Caco-2 (cell line): ENCODE measurements at regions not wholly inside any gene's neighbourhood (a gene's known extent, or its start where the extent isn't known, plus 50 kb on each side); places are given as distances from the start of the nearest gene placed in this dataset.

ENCODE experiments used
- BruUV-seq: library from RNA; stranded (reverse); fragments of 400-500 nt; replicated peaks from 2 replicates; lab custom pipeline; 2021; lab: Mats Ljungman, UMichigan
- CTCF ChIA-PET: fragments of 300-600 bp; sonication (Branson Sonifier 250); formaldehyde crosslinking; loops from one replicate; lab custom pipeline; 2022; ENCODE audit warnings: antibody characterized with exemption; lab: Charles Lee
- POLR2A ChIA-PET: fragments of 300-600 bp; sonication (Branson Sonifier 250); formaldehyde crosslinking; loops from one replicate; lab custom pipeline; 2022; ENCODE audit warnings: antibody characterized with exemption; lab: Charles Lee
- DNase-seq, 2 experiments: peaks; one replicate each; pipeline versions ENCODE4 v3.0.0 to v3.0.0-alpha.2; 2020 to 2022
- H3K27me3 ChIP-seq: replicated peaks from 2 replicates; pipeline ENCODE4 v1.6.0; 2011; ENCODE audit warnings: low read length; ENCODE audit not compliant: control insufficient read depth, insufficient read depth
- H3K36me3 ChIP-seq: 2 replicates; pipeline ENCODE4 v1.5.1; 2011; ENCODE audit warnings: low read length; ENCODE audit not compliant: control insufficient read depth, insufficient read depth
- H3K4me1 ChIP-seq: fragments of 250-450 bp; sonication (Bioruptor Pico); 2 replicates; pipeline ENCODE4 v1.5.1; 2020; ENCODE audit warnings: mild to moderate bottlenecking
- H3K4me3 ChIP-seq: 2 replicates; pipeline ENCODE4 v1.5.1; 2011; ENCODE audit warnings: low read depth, mild to moderate bottlenecking, control low read depth, low read length
- H3K9me3 ChIP-seq: fragments of 250-450 bp; sonication (Bioruptor Pico); 2 replicates; pipeline ENCODE4 v1.5.1; 2020; ENCODE audit warnings: mild to moderate bottlenecking, moderate library complexity
- H3K27ac Mint-ChIP-seq: one replicate; pipeline ENCODE4 v1.8.0; 2022; ENCODE audit warnings: mixed read lengths; ENCODE audit not compliant: unreplicated experiment
- H3K27me3 Mint-ChIP-seq: one replicate; pipeline ENCODE4 v1.8.0; 2022; ENCODE audit warnings: mixed read lengths; ENCODE audit not compliant: insufficient read depth, unreplicated experiment
- H3K36me3 Mint-ChIP-seq: one replicate; pipeline ENCODE4 v1.8.0; 2022; ENCODE audit warnings: mild to moderate bottlenecking, mixed read lengths; ENCODE audit not compliant: insufficient read depth, unreplicated experiment
- H3K4me1 Mint-ChIP-seq: one replicate; pipeline ENCODE4 v1.8.0; 2022; ENCODE audit warnings: low read depth, mixed read lengths; ENCODE audit not compliant: unreplicated experiment
- H3K4me3 Mint-ChIP-seq: one replicate; pipeline ENCODE4 v1.8.0; 2022; ENCODE audit warnings: mild to moderate bottlenecking, moderate library complexity, mixed read lengths; ENCODE audit not compliant: unreplicated experiment
- H3K9me3 Mint-ChIP-seq: one replicate; pipeline ENCODE4 v1.8.0; 2022; ENCODE audit warnings: mixed read lengths; ENCODE audit not compliant: unreplicated experiment
- intact Hi-C: fragments of 100-400 bp; cut with micrococcal nuclease; formaldehyde crosslinking; loops from one replicate; pipeline ENCODE4 v1.10.0; 2022; ENCODE audit not compliant: unreplicated experiment
- TF ChIP-seq, protein P1 (sequence below), 2 experiments: fragments of 200-600 bp in 1 of 2; IDR thresholded peaks; 1 replicate in 1 of 2; 2 replicates in 1 of 2; pipeline versions ENCODE4 v1.5.1 to v1.8.0; 2011 to 2022; ENCODE audit warnings: antibody characterized with exemption in 1 of 2, control low read depth in 1 of 2, inconsistent platforms in 1 of 2, low read depth in 1 of 2, low read length in 1 of 2, mild to moderate bottlenecking in 1 of 2, moderate library complexity in 1 of 2; ENCODE audit not compliant: insufficient read depth in 1 of 2, severe bottlenecking in 1 of 2, unreplicated experiment in 1 of 2

- Mint-ChIP-seq H3K27me3 (no peaks in the 10 kb centered on the region), H3K27ac (no peak overlapping the region), H3K4me1 (no peaks in the 10 kb centered on the region), H3K36me3 (no peaks in the 10 kb centered on the region), H3K4me3 (no peak overlapping the region), H3K9me3 (no peaks in the 10 kb centered on the region)
- no peaks in the 10 kb centered on the region for H3K4me1 ChIP-seq
- intact Hi-C loops: no loop called here
- POLR2A ChIA-PET: no interaction called here
- H3K27me3 ChIP-seq: no peaks in the 10 kb centered on the region
- TF ChIP-seq, protein P1, sequence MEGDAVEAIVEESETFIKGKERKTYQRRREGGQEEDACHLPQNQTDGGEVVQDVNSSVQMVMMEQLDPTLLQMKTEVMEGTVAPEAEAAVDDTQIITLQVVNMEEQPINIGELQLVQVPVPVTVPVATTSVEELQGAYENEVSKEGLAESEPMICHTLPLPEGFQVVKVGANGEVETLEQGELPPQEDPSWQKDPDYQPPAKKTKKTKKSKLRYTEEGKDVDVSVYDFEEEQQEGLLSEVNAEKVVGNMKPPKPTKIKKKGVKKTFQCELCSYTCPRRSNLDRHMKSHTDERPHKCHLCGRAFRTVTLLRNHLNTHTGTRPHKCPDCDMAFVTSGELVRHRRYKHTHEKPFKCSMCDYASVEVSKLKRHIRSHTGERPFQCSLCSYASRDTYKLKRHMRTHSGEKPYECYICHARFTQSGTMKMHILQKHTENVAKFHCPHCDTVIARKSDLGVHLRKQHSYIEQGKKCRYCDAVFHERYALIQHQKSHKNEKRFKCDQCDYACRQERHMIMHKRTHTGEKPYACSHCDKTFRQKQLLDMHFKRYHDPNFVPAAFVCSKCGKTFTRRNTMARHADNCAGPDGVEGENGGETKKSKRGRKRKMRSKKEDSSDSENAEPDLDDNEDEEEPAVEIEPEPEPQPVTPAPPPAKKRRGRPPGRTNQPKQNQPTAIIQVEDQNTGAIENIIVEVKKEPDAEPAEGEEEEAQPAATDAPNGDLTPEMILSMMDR (IDR thresholded peaks at IDR 0.05; ENCODE audit: insufficient read depth in 1 of 2, low read depth in 1 of 2, low read length in 1 of 2, severe bottlenecking in 1 of 2, unreplicated experiment in 1 of 2): no peak
- no peak overlapping the region for H3K4me3 ChIP-seq
- no peaks in the 10 kb centered on the region for H3K36me3 ChIP-seq
- no TSS peak for BruUV-seq
- H3K9me3 ChIP-seq: no peaks in the 10 kb centered on the region
- CTCF ChIA-PET: no interaction called here
- DNase-seq: no peak
Observed at GRCh38 chr6:93859971-93860370, 440.6 kb upstream of the EPHA7 start.

- Histone ChIP-seq H3K27me3 (no peaks in the 10 kb centered on the region), H3K36me3 (no peaks in the 10 kb centered on the region), H3K4me1 (no peaks in the 10 kb centered on the region), H3K9me3 (no peaks in the 10 kb centered on the region), H3K4me3 (no peak overlapping the region)
- Mint-ChIP-seq H3K4me3 (no peak overlapping the region), H3K27ac (no peak overlapping the region), H3K9me3 (no peaks in the 10 kb centered on the region), H3K36me3 (no peaks in the 10 kb centered on the region), H3K4me1 (no peaks in the 10 kb centered on the region), H3K27me3 (no peaks in the 10 kb centered on the region)
- CTCF ChIA-PET: no interaction called here
- intact Hi-C loops: no loop called here
- BruUV-seq: no TSS peak
- POLR2A ChIA-PET: no interaction called here
- TF ChIP-seq, protein P1 (IDR thresholded peaks at IDR 0.05; ENCODE audit: insufficient read depth in 1 of 2, low read depth in 1 of 2, low read length in 1 of 2, severe bottlenecking in 1 of 2, unreplicated experiment in 1 of 2): no peak
- DNase-seq: no peak
Observed at GRCh38 chr6:93858213-93858612, 438.9 kb upstream of the EPHA7 start.

DNA sequence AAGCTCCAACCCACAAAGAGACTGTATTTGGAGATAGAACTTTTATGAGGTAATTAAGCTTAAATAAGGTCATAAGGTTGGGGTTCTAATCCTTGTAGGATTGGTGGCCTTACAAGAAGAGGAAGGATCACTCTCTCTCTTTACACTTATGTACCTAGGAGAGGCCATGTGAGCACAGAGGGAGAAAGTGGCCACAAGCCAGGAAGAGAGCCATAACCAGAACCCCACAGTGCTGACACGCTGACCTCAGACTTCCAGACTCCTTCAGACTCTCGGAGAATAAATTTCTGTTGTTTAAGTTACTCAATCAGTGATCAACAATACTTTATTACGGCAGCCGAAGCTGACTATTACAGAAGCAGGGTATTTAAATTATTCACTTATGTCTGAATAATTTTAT lies 430.5 kb upstream of the EPHA7 start:
- no peaks in the 10 kb centered on the region for H3K27me3 ChIP-seq
- no peaks in the 10 kb centered on the region for H3K4me1 Mint-ChIP-seq
- no TSS peak for BruUV-seq
- no peaks in the 10 kb centered on the region for H3K27me3 Mint-ChIP-seq
- no peak for DNase-seq
- no peaks in the 10 kb centered on the region for H3K36me3 Mint-ChIP-seq
- H3K27ac Mint-ChIP-seq: no peak overlapping the region
- H3K4me3 ChIP-seq: no peak overlapping the region
- intact Hi-C loops: no loop called here
- H3K9me3 ChIP-seq: no peaks in the 10 kb centered on the region
- POLR2A ChIA-PET: no interaction called here
- H3K36me3 ChIP-seq: no peaks in the 10 kb centered on the region
- no peaks in the 10 kb centered on the region for H3K9me3 Mint-ChIP-seq
- TF ChIP-seq, protein P1 (IDR thresholded peaks at IDR 0.05; ENCODE audit: insufficient read depth in 1 of 2, low read depth in 1 of 2, low read length in 1 of 2, severe bottlenecking in 1 of 2, unreplicated experiment in 1 of 2): no peak
- CTCF ChIA-PET: no interaction called here
- H3K4me1 ChIP-seq: no peaks in the 10 kb centered on the region
- H3K4me3 Mint-ChIP-seq: no peak overlapping the region
